Ovary (tissue), 7 donors: ENCODE measurements at regions not wholly inside any gene's neighbourhood (a gene's known extent, or its start where the extent isn't known, plus 50 kb on each side); places are given as distances from the start of the nearest gene placed in this dataset.

Experiments
- DNase-seq, 5 donors: peaks; one replicate each; pipeline ENCODE4 v3.0.0-alpha.2; 2019 to 2020
- H3K27ac ChIP-seq, 2 donors: fragments of 200-600 bp; one replicate each; pipeline versions ENCODE4 v1.5.1 to v1.8.0; 2019 to 2022
- H3K27me3 ChIP-seq: fragments of 200-600 bp; one replicate; pipeline ENCODE4 v1.8.0; 2022
- H3K36me3 ChIP-seq: fragments of 200-600 bp; sonication (generic); one replicate; pipeline ENCODE4 v1.5.1; 2019
- H3K4me1 ChIP-seq: one replicate; pipeline ENCODE4 v1.8.1; 2013; ENCODE audit warnings: mild to moderate bottlenecking, moderate library complexity; ENCODE audit not compliant: insufficient read depth
- H3K4me3 ChIP-seq: fragments of 200-600 bp; sonication (generic); one replicate; pipeline ENCODE4 v1.5.1; 2017
- H3K9me3 ChIP-seq, 2 donors: fragments of 200-600 bp in 1 of 2; sonication (generic) in 1 of 2; one replicate each; pipeline versions ENCODE4 v1.5.1 to v1.8.1; 2013 to 2019; ENCODE audit warnings: mild to moderate bottlenecking in 1 of 2, moderate library complexity in 1 of 2
- CTCF ChIP-seq, 3 donors: fragments of 450-650 bp in 2 of 3; fragments of 200-600 bp in 1 of 3; IDR thresholded peaks; one replicate each; pipeline versions ENCODE4 v1.5.1 to v1.8.0; 2016 to 2022; ENCODE audit warnings: antibody characterized with exemption in 3 of 3, mild to moderate bottlenecking in 1 of 3
- EP300 ChIP-seq: sonication (generic); formaldehyde crosslinking; IDR thresholded peaks from one replicate; pipeline ENCODE4 v1.6.1; 2017; ENCODE audit warnings: antibody characterized with exemption
- POLR2A ChIP-seq: fragments of 450-650 bp; IDR thresholded peaks from one replicate; pipeline ENCODE4 v1.6.1; 2017; ENCODE audit warnings: antibody characterized with exemption, mild to moderate bottlenecking, moderate library complexity
- WGBS, 3 donors: extraction: QIAGEN DNeasy Blood & Tissue Kit in 1 of 3; methylation state at CpG; one replicate each; pipeline versions ENCODE4 v1.1.5 to v1.1.7; 2013 to 2017; 5-methylcytosine and 5-hydroxymethylcytosine counted together
- intact Hi-C, 4 donors: fragments of 100-400 bp; cut with DNase I; formaldehyde crosslinking; loops; one replicate each; pipeline versions ENCODE4 v1.11.0 to v1.15.1; 2022 to 2023
- donor health status: DM: no; HTN: no; CAD: no; lungs with moderate emphysema.
- donor health status: DM: no; HTN: no; CAD: no.
- donor health status: Bipolar disorder and iron deficiency.
- donor health status: DM: no; HTN: no; CAD: no.
- donor health status: DM: yes; HTN: yes; CAD: no.

- Histone ChIP-seq H3K4me1 (peaks cover 5% of the 10 kb centered on the region), H3K27me3 (no peaks in the 10 kb centered on the region), H3K9me3 (no peaks in the 10 kb centered on the region), H3K36me3 (no peaks in the 10 kb centered on the region), H3K27ac (peak overlapping the region in 1 of 2 donors; percentile 9), H3K4me3 (no peak overlapping the region)
- intact Hi-C loops: no loop called here
- peak in 1 of 5 donors; percentile 47 for DNase-seq
- no peak for TF ChIP-seq CTCF (IDR thresholded peaks at IDR 0.05)
- TF ChIP-seq EP300: no peak
- no peak for TF ChIP-seq POLR2A
- 21 to 43% (median 27%) methylated on average over 17 of the region's 17 CpGs for WGBS, 3 donors
Observed at GRCh38 chr6:169862043-169862891, 110.8 kb downstream of the ERMARD start.

GRCh38 chr6:169861431-169862042 lies 110.1 kb downstream of the ERMARD start:
- H3K36me3 ChIP-seq: no peaks in the 10 kb centered on the region
- intact Hi-C loops: no loop called here
- no peaks in the 10 kb centered on the region for H3K9me3 ChIP-seq
- TF ChIP-seq EP300: no peak
- TF ChIP-seq CTCF (IDR thresholded peaks at IDR 0.05): no peak
- no peak for TF ChIP-seq POLR2A
- H3K27me3 ChIP-seq: no peaks in the 10 kb centered on the region
- 90 to 93% (median 92%) methylated on average over 17 of the region's 17 CpGs for WGBS, 3 donors
- peaks cover 5% of the 10 kb centered on the region for H3K4me1 ChIP-seq
- DNase-seq: no peak
- no peak overlapping the region for H3K4me3 ChIP-seq
- peak overlapping the region in 1 of 2 donors; percentile 9 for H3K27ac ChIP-seq

GRCh38 chr6:169859978-169860703 lies 108.7 kb downstream of the ERMARD start:
- Histone ChIP-seq H3K27me3 (no peaks in the 10 kb centered on the region), H3K4me1 (peaks cover 5% of the 10 kb centered on the region), H3K36me3 (no peaks in the 10 kb centered on the region), H3K9me3 (no peaks in the 10 kb centered on the region), H3K27ac (no peak overlapping the region), H3K4me3 (no peak overlapping the region)
- TF ChIP-seq EP300 (no peak), CTCF (IDR thresholded peaks at IDR 0.05) (no peak), POLR2A (no peak)
- 84 to 87% (median 86%) methylated on average over 18 of the region's 18 CpGs for WGBS, 3 donors
- no peak for DNase-seq
- intact Hi-C loops: loop anchor here in 1 of 4 donors (10.0 kb wide), 1 partner anchor 255 kb away; no protein-coding TSS in a partner anchor

GRCh38 chr6:169859401-169859977 lies 108.1 kb downstream of the ERMARD start:
- Histone ChIP-seq H3K27ac (no peak overlapping the region), H3K4me1 (peaks cover 5% of the 10 kb centered on the region), H3K9me3 (no peaks in the 10 kb centered on the region), H3K4me3 (no peak overlapping the region), H3K27me3 (no peaks in the 10 kb centered on the region), H3K36me3 (no peaks in the 10 kb centered on the region)
- no peak for TF ChIP-seq POLR2A
- no peak for TF ChIP-seq CTCF (IDR thresholded peaks at IDR 0.05)
- TF ChIP-seq EP300: no peak
- 94 to 96% (median 96%) methylated on average over 7 of the region's 7 CpGs for WGBS, 3 donors
- peak in 1 of 5 donors; percentile 7 for DNase-seq
- intact Hi-C loops: loop anchor here in 1 of 4 donors (10.0 kb wide), 1 partner anchor 255 kb away; no protein-coding TSS in a partner anchor
